GM12873 (cell line): ENCODE measurements at regions not wholly inside any gene's neighbourhood (a gene's known extent, or its start where the extent isn't known, plus 50 kb on each side); places are given as distances from the start of the nearest gene placed in this dataset.

ENCODE experiments used
- CTCF ChIP-seq: IDR thresholded peaks from 2 replicates; pipeline ENCODE4 v1.5.1; 2012; ENCODE audit warnings: low read depth, mild to moderate bottlenecking, moderate library complexity, low read length, control low read depth; ENCODE audit not compliant: insufficient read depth; ENCODE audit errors: missing control alignments

GRCh38 chr3:94374439-94375161 is 311.7 kb downstream of the NSUN3 start:
- no peak for TF ChIP-seq CTCF

GRCh38 chr3:94378322-94378721 is 315.5 kb downstream of the NSUN3 start:
- TF ChIP-seq CTCF, result no peak

- TF ChIP-seq CTCF, result no peak
These were observed 316.4 kb downstream of the NSUN3 start for GRCh38 chr3:94379264-94379663.

- no peak for TF ChIP-seq CTCF
These were observed 332.0 kb downstream of the NSUN3 start for GRCh38 chr3:94394885-94395284.

GRCh38 chr3:94395851-94396250 is 333.0 kb downstream of the NSUN3 start:
- no peak for TF ChIP-seq CTCF

GRCh38 chr3:94398036-94398435 is 335.2 kb downstream of the NSUN3 start:
- TF ChIP-seq CTCF, result no peak

- no peak for TF ChIP-seq CTCF
These were observed 338.6 kb downstream of the NSUN3 start for GRCh38 chr3:94401466-94401865.
